GM21381 (cell line): ENCODE measurements at regions not wholly inside any gene's neighbourhood (a gene's known extent, or its start where the extent isn't known, plus 50 kb on each side); places are given as distances from the start of the nearest gene placed in this dataset.

Source experiments
- ATAC-seq: cut with Tn5 transposase; IDR thresholded peaks from one replicate; pipeline ENCODE4 v1.9.1; 2021; ENCODE audit warnings: mild to moderate bottlenecking, moderate library complexity; ENCODE audit not compliant: unreplicated experiment

GRCh38 chr6:56348578-56348977 lies 101.2 kb upstream of the COL21A1 start:
- ATAC-seq = no peak

- no peak for ATAC-seq
Observed at GRCh38 chr6:56347526-56347925, 100.1 kb upstream of the COL21A1 start.

GRCh38 chr6:56346958-56347357 lies 99.6 kb upstream of the COL21A1 start:
- ATAC-seq = no peak

- no peak for ATAC-seq
Observed at GRCh38 chr6:56345376-56345995, 98.1 kb upstream of the COL21A1 start.

GRCh38 chr6:56343295-56343694 lies 95.9 kb upstream of the COL21A1 start:
- no peak for ATAC-seq

GRCh38 chr6:56339524-56339923 lies 92.1 kb upstream of the COL21A1 start:
- ATAC-seq = no peak

GRCh38 chr6:56335726-56336125 lies 88.3 kb upstream of the COL21A1 start:
- ATAC-seq = no peak

GRCh38 chr6:56334937-56335336 lies 87.6 kb upstream of the COL21A1 start:
- no peak for ATAC-seq

GRCh38 chr6:56329271-56330050 lies 82.1 kb upstream of the COL21A1 start:
- no peak for ATAC-seq

- ATAC-seq = no peak
Observed at GRCh38 chr6:56328728-56329090, 81.3 kb upstream of the COL21A1 start.

GRCh38 chr6:56327946-56328727 lies 80.8 kb upstream of the COL21A1 start:
- ATAC-seq = no peak

GRCh38 chr6:56324396-56324795 lies 77.0 kb upstream of the COL21A1 start:
- no peak for ATAC-seq

- ATAC-seq = no peak
Observed at GRCh38 chr6:56318851-56319250, 71.5 kb upstream of the COL21A1 start.

- no peak for ATAC-seq
Observed at GRCh38 chr6:56314683-56315523, 67.5 kb upstream of the COL21A1 start.

GRCh38 chr6:56311533-56312448 lies 64.4 kb upstream of the COL21A1 start:
- ATAC-seq = no peak

- no peak for ATAC-seq
Observed at GRCh38 chr6:56311061-56311460, 63.7 kb upstream of the COL21A1 start.

GRCh38 chr6:56310241-56310640 lies 62.9 kb upstream of the COL21A1 start:
- ATAC-seq = no peak

- ATAC-seq = no peak
Observed at GRCh38 chr6:56299916-56300315, 52.5 kb upstream of the COL21A1 start.

GRCh38 chr6:56297022-56297989 lies 49.9 kb upstream of the COL21A1 start:
- ATAC-seq = no peak
